ENCODE measurements at regions not wholly inside any gene's neighbourhood (a gene's known extent, or its start where the extent isn't known, plus 50 kb on each side); places are given as distances from the start of the nearest gene placed in this dataset.

- no peak for TF ChIP-seq RAD21 (IDR thresholded peaks at IDR 0.05; ENCODE audit: low read length)
- no peak for TF ChIP-seq CTCF (conservative IDR thresholded peaks at IDR 0.05; ENCODE audit: low read depth, low read length)
- no peak for TF ChIP-seq POLR2A (IDR thresholded peaks at IDR 0.05; ENCODE audit: low read depth, low read length)
- TF ChIP-seq MAFK (IDR thresholded peaks at IDR 0.05; ENCODE audit: low read depth, low read length): no peak
- TF ChIP-seq MXI1 (IDR thresholded peaks at IDR 0.05; ENCODE audit: borderline replicate concordance, low read depth, low read length): no peak
- TF ChIP-seq USF2 (IDR thresholded peaks at IDR 0.05; ENCODE audit: low read depth, low read length): no peak
Measured at GRCh38 chr15:68518046-68518445, 60.7 kb upstream of the CORO2B start.

Measured in IMR-90 (cell line).